HUES64 (cell line): ENCODE measurements at regions not wholly inside any gene's neighbourhood (a gene's known extent, or its start where the extent isn't known, plus 50 kb on each side); places are given as distances from the start of the nearest gene placed in this dataset.
"Not testable (repeated sequence)": the region's sequence is repeated elsewhere in the genome, so short reads cannot be mapped to it uniquely, and the experiment has no call there.

Experiments used
- H3K27ac ChIP-seq: 2 replicates; pipeline ENCODE4 v1.7.0; 2013; ENCODE audit warnings: low read depth, low read length, inconsistent platforms
- H3K27me3 ChIP-seq: 2 replicates; pipeline ENCODE4 v1.6.1; 2013; ENCODE audit warnings: mild to moderate bottlenecking, low read length; ENCODE audit not compliant: insufficient read depth
- H3K36me3 ChIP-seq: 2 replicates; pipeline ENCODE4 v1.6.1; 2013; ENCODE audit warnings: mild to moderate bottlenecking, low read length; ENCODE audit not compliant: insufficient read depth
- H3K4me1 ChIP-seq: 2 replicates; pipeline ENCODE4 v1.6.1; 2013; ENCODE audit warnings: mild to moderate bottlenecking, low read length, moderate library complexity; ENCODE audit not compliant: insufficient read depth
- H3K4me3 ChIP-seq: 2 replicates; pipeline ENCODE4 v1.5.1; 2013; ENCODE audit warnings: mild to moderate bottlenecking, low read length, moderate library complexity
- H3K9ac ChIP-seq: 2 replicates; pipeline ENCODE4 v1.6.1; 2013; ENCODE audit warnings: mild to moderate bottlenecking, low read depth, low read length
- H3K9me3 ChIP-seq: 2 replicates; pipeline ENCODE4 v1.6.1; 2013; ENCODE audit warnings: low read depth, low read length; ENCODE audit not compliant: insufficient read depth
- WGBS: fragments of 150-250, 120-280 bp; methylation state at CpG from one replicate; pipeline ENCODE4 v1.1.7; 2013; ENCODE audit warnings: missing lambda C conversion rate; 5-methylcytosine and 5-hydroxymethylcytosine counted together

DNA sequence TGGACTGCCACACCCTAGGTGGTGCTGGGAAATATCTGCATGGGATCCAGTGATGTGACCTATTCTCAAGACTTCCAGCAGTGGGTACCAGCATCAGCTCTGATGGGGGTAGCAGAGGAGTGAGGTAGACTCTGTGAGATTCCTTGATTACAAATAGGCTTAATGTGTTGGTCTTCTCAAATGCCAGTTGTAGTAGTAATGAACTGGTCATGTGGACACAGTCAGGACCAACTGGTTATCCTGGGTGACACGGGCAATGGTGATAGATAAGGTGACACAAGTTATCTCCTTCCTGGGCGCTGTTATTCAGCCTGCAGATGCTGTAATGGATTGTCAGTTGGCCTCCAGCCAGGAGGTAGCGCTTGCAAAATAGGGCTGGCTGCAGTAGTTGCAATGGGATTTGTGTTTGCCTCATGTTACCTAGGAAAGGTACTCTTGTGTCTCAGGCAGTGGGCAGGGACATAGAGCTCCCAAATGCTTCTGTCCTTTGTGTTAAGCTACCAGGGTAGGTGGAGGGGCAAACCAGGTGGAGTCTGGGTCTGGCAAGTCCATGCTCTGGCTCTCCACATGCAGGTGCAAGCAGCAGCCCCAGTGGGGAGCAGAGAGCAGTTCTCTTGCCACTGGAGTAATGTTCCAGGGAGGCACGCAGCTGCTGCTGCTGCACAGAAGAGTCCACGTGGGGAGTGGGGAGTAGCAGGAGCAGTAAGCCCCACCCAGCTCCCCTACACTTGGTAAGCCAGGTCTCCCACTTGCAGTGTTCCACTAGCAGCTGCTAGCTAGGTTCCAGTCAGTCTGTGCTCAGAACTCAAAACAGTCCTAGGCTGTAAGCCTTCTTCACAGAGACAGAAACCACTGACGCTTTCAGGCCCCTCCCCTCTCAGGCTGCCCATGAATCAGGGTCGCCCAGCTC is 505.4 kb upstream of the DDX18 start:
- Histone ChIP-seq H3K4me3 (no peak overlapping the region), H3K9ac (no peak overlapping the region), H3K27me3 (no peaks in the 10 kb centered on the region), H3K4me1 (no peaks in the 10 kb centered on the region), H3K36me3 (no peaks in the 10 kb centered on the region), H3K9me3 (no peaks in the 10 kb centered on the region), H3K27ac (no peak overlapping the region)
- 93% methylated on average over 7 of the region's 7 CpGs for WGBS

DNA sequence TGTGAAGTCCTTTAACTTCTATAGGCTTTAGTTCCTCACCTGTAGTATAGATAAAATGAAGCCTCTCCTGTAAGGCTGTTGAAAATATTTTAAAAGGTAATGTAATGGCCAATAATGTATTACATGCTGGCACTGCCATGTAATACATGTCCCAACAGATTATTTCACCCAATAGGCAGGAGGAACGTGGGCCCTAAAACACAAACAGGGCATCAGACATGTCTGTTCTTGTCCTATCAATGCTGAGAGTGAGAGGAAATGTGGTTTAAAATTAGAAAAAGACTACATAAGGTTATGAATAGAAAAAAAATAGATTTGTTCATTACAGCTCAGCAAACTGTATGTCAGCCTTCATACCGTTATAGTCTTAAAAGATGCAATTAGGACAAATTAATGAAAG is 492.7 kb upstream of the DDX18 start:
- Histone ChIP-seq H3K4me1 (peaks cover 6% of the 10 kb centered on the region; the same call in 1 of the 2 replicates), H3K27ac (no peak overlapping the region), H3K9ac (no peak overlapping the region), H3K9me3 (no peaks in the 10 kb centered on the region), H3K4me3 (no peak overlapping the region), H3K27me3 (no peaks in the 10 kb centered on the region), H3K36me3 (no peaks in the 10 kb centered on the region)
- 90% methylated on average over 1 of the region's 2 CpGs for WGBS

DNA sequence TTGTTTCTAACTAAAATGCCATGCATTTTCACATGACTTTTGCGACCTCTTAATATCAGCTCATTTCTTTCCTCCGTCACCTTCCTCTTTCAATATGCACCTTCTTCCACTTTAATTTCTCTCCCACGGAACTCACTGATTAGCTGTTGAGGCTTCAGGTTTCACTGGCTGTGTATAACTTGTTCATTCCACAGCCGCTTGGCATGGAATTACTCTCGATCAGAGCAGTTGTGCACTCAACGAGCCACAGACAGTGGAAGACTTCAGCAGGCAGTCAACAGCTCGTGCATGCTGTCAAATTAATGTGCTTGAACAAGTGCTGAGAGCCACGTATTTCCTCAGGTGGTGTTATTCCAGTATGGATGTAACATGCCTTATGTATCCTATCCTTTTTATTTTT is 491.2 kb upstream of the DDX18 start:
- Histone ChIP-seq H3K36me3 (no peaks in the 10 kb centered on the region), H3K9me3 (no peaks in the 10 kb centered on the region), H3K4me1 (peaks cover under 1% of the 10 kb centered on the region; the same call in 1 of the 2 replicates), H3K27me3 (no peaks in the 10 kb centered on the region), H3K9ac (no peak overlapping the region), H3K4me3 (no peak overlapping the region), H3K27ac (no peak overlapping the region)
- 92% methylated on average over 8 of the region's 8 CpGs for WGBS

DNA sequence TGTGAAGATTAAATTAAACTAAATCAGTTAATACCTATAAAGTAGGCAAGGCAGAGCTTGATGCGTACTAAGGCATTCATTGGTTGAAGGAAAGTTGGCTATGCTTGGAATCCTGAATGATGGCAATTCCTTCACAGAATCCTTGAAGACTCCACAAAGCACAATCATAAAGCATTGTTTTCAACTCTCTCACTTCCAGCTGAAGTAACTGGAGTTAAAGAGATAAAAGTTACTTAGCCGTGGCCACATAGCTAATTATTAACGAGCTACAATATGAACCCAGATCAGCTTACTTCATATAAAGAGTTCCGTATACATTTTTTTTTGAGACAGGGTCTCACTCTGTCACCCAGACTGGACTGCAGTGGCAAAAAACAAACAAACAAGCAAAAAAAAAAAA is 483.9 kb upstream of the DDX18 start:
- H3K4me3 ChIP-seq = no peak overlapping the region
- H3K27ac ChIP-seq = no peak overlapping the region
- no peaks in the 10 kb centered on the region for H3K9me3 ChIP-seq
- no peaks in the 10 kb centered on the region for H3K4me1 ChIP-seq
- no peak overlapping the region for H3K9ac ChIP-seq
- WGBS = 96% methylated on average over 3 of the region's 4 CpGs
- no peaks in the 10 kb centered on the region for H3K36me3 ChIP-seq
- H3K27me3 ChIP-seq = no peaks in the 10 kb centered on the region

GRCh38 chr2:117335967-117336366 is 478.5 kb upstream of the DDX18 start:
- Histone ChIP-seq H3K27ac (no peak overlapping the region), H3K27me3 (no peaks in the 10 kb centered on the region), H3K36me3 (no peaks in the 10 kb centered on the region), H3K4me3 (no peak overlapping the region), H3K4me1 (no peaks in the 10 kb centered on the region), H3K9ac (no peak overlapping the region), H3K9me3 (no peaks in the 10 kb centered on the region)
- WGBS = 97% methylated on average over 3 of the region's 3 CpGs

DNA sequence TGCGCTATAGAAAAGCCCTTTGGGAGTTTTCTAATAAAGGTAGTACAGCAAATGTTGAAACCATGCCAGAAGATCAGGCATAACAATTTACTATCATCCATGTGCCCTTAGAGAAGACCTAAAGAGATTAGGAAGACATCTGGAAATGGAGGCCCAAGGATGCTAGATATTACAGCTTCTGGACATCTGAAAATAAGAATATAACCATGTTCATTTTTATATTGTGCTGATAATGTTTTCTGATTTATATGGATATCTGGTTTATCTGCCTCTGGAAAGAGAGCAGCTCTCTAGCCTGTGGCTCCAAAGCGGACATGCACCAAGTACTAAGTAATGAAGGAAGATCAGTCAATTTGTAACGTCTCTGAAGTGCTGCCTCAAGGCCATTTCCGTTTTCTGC is 478.0 kb upstream of the DDX18 start:
- H3K36me3 ChIP-seq = no peaks in the 10 kb centered on the region
- H3K4me3 ChIP-seq = no peak overlapping the region
- H3K27me3 ChIP-seq = no peaks in the 10 kb centered on the region
- 95% methylated on average over 4 of the region's 4 CpGs for WGBS
- H3K9ac ChIP-seq = no peak overlapping the region
- H3K9me3 ChIP-seq = no peaks in the 10 kb centered on the region
- H3K4me1 ChIP-seq = no peaks in the 10 kb centered on the region
- H3K27ac ChIP-seq = no peak overlapping the region

DNA sequence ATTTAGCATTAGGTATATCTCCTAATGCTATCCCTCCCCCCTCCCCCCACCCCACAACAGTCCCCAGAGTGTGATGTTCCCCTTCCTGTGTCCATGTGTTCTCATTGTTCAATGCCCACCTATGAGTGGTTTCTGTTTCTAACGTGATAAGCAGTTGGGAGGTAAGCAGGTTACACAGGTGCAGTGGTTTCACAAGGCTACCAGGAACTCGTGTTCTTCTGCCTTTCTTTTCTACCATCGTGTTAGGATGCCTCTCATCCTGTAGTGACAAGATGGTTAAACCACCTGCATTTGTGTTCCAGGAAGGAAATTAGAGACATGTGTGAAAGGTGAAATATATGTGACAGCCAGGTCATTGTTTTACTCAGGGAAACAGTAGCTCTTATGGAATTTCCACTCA is 476.5 kb upstream of the DDX18 start:
- H3K27ac ChIP-seq, H3K9ac ChIP-seq, H3K36me3 ChIP-seq, H3K4me3 ChIP-seq, H3K4me1 ChIP-seq, H3K27me3 ChIP-seq, H3K9me3 ChIP-seq: not testable (repeated sequence)
- WGBS = 97% methylated on average over 3 of the region's 3 CpGs

DNA sequence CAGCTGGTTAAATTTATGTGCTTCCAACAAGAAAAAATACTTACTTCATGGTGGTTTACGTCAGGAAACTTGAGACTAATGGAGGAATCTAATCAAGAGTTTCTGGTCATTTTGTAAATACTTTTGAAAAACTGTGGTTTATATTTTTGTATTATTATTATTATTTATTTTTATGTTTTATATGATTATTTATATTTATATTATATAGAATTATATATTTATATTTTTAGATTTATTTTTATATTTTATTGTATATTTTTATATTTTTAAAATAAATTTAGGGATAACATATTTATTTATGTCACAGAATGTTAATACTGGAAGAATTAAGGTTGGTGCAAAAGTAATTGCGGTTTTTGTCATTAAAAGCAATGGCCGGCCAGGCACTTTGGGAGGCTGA is 474.5 kb upstream of the DDX18 start:
- Histone ChIP-seq H3K27ac (no peak overlapping the region), H3K36me3 (no peaks in the 10 kb centered on the region), H3K27me3 (no peaks in the 10 kb centered on the region), H3K4me1 (no peaks in the 10 kb centered on the region), H3K9ac (no peak overlapping the region), H3K9me3 (no peaks in the 10 kb centered on the region), H3K4me3 (no peak overlapping the region)
- WGBS = 96% methylated on average over 2 of the region's 3 CpGs

- Histone ChIP-seq H3K27me3 (no peaks in the 10 kb centered on the region), H3K36me3 (no peaks in the 10 kb centered on the region), H3K9me3 (no peaks in the 10 kb centered on the region), H3K4me1 (no peaks in the 10 kb centered on the region), H3K4me3 (no peak overlapping the region), H3K27ac (no peak overlapping the region), H3K9ac (no peak overlapping the region)
- WGBS = 93% methylated on average over 5 of the region's 5 CpGs
These were observed 472.8 kb upstream of the DDX18 start for GRCh38 chr2:117341690-117342089.

GRCh38 chr2:117342415-117342814 is 472.1 kb upstream of the DDX18 start:
- Histone ChIP-seq H3K27me3 (no peaks in the 10 kb centered on the region), H3K36me3 (no peaks in the 10 kb centered on the region), H3K27ac (no peak overlapping the region), H3K4me3 (no peak overlapping the region), H3K9ac (no peak overlapping the region), H3K9me3 (no peaks in the 10 kb centered on the region), H3K4me1 (no peaks in the 10 kb centered on the region)

GRCh38 chr2:117349687-117350086 is 464.8 kb upstream of the DDX18 start:
- no peaks in the 10 kb centered on the region for H3K36me3 ChIP-seq
- H3K4me3 ChIP-seq = no peak overlapping the region
- WGBS = 90% methylated on average over 4 of the region's 4 CpGs
- H3K9me3 ChIP-seq = no peaks in the 10 kb centered on the region
- H3K27me3 ChIP-seq = no peaks in the 10 kb centered on the region
- H3K27ac ChIP-seq = no peak overlapping the region
- H3K4me1 ChIP-seq = no peaks in the 10 kb centered on the region
- no peak overlapping the region for H3K9ac ChIP-seq

- Histone ChIP-seq H3K27ac (no peak overlapping the region), H3K4me3 (no peak overlapping the region), H3K36me3 (no peaks in the 10 kb centered on the region), H3K9ac (no peak overlapping the region), H3K4me1 (no peaks in the 10 kb centered on the region), H3K27me3 (no peaks in the 10 kb centered on the region), H3K9me3 (no peaks in the 10 kb centered on the region)
- WGBS = 93% methylated on average over 4 of the region's 4 CpGs
These were observed 463.1 kb upstream of the DDX18 start for GRCh38 chr2:117351396-117351795.
